ENCODE measurements at regions not wholly inside any gene's neighbourhood (a gene's known extent, or its start where the extent isn't known, plus 50 kb on each side); places are given as distances from the start of the nearest gene placed in this dataset.

DNA sequence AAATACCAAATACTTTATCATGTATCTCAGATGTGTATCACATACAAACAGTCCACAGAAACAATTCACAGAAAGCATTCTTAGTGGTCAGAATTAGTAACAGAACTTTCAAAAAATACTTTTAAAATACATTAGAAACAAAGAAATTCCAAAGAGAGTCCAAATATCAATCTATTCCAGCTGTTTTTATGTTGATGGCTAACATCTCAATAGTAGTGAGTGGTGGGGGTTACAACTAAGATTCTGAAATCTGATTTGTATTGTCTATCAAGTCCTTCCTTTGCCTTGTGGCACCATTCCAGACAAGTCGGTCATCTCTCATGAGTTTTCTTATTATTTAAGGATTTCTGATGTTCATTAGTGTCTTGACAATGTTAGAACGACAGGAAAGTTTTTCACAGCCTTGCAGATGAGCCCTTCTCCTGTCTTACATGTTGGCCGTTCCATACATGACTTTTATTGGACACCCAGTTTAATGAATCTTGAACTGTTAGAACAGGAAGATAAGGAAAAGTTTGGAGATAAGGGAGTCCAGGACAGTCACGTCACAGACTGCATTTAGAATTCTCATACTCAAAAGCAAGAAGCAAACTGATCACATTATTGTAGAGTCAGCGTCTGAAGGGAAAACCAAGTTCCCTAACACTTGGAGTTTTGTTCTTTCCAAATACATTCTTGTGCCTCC, 410.3 kb downstream of the PID1 start:
- no peak for DNase-seq

DNA sequence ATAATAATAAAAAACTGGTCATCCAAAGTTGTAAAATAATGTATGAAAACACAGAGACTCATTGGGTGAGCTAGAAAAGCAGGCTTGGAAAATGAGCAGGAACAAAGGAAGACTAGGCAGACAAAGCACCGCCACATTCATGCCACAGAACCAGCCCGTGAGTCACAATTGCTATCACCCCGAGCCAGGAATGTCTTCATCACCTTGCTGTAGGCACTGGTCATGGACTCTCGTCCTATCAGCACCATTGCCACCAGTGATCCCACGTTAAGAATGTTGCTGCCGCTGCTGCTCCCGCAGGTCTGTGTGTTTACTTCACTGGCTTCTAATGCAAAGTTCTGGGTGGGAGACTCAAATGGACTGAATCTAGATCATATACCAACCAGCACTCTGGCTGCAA, 417.9 kb downstream of the PID1 start:
- DNase-seq: no peak

DNA sequence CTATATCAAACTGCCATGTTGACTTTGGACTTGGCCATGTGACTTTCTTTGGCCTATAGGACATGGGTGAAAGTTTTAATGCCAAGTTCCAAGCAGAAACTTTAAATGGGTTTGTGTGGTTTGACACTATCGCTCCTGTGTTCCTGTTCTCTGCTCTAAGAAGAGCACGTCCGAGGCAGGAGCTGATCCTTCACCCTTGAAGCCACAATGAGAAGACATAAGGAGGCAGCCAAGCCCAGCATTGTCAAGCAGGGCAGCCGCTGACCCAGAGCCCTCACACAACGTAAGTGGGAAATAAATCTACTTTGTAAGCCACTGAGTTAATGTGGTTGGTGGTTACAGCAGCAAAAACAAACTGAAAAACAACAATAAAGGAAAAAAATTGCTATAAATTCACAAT, 422.4 kb downstream of the PID1 start:
- DNase-seq: no peak

DNA sequence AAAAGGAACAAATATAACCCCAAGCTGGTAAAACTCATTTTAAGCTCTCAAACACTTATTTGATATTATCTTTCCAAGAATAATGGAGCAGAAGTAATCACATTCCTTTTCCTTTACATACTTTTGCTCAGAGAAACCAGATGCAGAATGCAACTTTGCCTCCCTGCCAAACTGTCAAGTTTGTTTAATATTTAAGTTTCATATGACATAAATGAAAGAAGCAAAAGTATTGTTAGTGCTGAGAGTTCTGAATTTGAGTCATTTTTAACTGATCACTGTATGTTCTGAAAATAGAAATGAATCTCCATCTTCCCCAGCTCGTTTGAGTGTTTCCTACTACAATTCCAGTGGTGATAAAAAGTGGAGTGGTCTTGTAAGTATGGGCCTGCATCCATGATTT, 423.4 kb downstream of the PID1 start:
- DNase-seq: no peak

DNA sequence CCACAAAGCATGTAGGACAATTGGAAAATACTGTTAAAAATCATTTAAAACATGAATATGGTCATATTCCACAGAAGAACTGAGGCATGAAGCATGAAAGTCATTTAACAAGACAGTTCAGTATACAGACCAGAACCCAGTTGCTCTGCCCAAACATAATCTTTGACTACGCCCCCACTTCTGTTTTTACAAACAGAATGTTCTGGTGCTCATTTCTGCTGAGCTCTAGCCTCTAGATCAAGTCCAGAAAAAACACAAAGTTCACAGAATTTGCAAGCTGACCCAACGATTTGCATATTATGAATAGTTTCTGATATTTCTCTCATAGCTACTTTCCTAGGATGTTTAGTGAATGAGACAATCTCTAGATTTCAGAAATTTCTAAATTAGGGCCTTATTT, 424.9 kb downstream of the PID1 start:
- no peak for DNase-seq

DNA sequence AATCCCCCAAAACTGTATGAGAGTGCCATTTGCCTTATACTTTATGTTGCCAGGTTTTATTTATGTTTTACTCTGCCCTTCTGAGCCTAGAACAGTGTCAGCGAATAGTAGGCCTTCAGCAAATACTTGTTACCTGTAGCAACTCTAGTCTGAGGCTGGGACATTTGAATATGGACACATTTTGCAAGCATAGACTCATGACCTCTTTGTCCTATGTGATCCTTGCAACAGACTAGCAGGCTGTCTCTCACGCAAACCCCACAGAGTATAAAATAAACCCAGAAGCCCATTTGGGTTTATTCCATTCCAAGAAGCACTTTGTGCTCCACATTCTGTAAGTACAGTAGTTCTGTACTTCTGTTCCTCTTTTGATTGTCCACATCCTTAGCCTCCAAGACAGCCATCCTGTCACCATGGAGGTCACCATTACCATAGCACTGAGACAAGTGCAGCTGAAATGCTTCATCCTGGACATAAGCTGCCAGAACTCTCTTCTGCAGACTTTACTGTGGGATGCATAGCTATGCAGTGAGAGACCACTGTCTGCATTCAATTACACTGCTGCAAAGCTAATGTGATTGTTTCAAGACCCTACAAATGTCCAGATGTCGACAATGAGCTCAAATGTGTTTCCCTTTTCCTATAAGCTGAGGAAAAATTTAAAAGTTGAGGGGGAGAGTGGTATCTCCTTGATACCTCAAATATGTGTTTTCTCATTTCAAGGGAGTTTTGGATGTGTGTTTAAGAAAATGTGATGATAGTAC, 425.7 kb downstream of the PID1 start:
- no peak for DNase-seq

DNA sequence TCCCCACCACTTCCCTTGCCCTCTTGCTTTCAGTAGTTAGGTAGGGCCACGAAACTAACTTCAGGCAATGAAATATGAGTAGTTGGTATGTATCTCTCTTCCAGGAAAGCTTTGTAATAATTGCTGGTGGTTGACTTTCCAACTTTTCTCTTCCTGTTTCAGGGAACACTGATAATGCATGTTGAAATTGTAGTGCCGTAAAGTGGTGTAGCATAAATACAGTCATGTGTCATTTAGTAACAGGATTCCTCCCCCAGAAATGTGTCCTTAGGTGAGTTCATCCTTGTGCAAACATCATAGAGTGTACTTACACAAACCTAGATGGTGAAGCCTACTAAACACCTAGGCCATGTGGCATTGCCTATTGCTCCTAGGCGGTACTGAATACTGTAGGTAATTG, 429.2 kb downstream of the PID1 start:
- DNase-seq: no peak

DNA sequence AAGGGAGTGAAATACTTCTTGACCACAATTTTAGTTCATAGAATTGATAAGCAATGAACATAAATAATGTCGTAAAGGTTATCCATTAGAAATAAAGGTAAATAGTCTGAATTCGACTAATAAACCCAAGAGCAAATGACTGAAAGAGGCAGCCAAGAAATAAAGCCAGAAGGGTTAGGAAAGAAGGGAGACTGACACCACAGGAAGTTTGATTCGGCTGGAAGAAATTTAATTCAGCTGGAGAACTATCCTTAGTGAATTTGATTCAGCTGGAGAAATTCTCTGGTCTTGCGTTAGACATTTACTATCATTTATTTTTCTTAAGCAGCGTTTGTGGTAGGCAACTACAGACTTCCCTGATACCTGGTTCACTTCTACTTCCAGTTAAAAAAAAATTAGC, 429.6 kb downstream of the PID1 start:
- DNase-seq: no peak

DNA sequence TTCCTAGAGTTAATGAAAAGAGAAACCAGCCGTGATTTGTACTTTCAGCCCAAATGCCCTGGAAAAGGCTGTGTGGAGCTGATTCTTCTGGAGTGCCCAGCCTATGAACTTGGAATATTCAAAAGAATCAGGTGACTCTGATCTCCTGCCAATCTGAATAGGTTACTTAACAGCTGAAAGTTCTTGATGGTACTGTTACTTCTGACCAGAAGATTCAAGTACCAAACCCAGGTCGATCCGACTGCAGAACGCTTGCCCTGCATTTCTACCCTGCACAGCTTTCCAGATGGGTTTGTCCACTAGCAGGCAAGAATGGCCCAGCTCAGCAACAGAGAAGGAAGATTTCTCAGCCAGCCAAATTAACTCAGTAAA, 430.4 kb downstream of the PID1 start:
- DNase-seq: no peak

DNA sequence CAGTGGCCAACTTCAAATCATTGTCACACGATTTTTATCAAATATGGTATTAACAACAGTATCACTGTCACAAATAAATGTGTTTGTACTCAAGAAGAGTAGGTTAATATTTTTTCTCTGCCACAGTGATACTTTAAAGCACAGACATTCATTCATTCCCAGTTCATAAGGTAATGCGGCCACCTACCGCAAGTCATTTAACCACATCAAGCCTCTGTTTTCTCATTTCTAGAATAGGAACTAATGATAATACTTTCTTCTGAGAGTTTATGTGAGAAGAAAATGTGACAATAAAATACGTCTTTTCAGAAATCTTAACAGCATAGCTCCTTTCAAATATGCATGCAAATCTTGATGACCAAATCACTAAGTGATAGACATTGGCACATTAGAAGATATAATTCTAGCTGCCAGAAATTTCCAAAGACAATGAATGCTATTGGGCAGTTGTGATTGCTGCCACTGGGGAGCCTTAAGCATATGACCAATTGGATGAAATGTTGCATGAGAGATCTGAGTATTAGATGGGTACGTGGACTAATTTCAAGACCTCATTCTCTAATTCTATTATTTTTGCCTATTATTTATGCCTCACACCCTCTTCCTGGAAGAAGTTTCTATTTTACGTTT, 430.9 kb downstream of the PID1 start:
- DNase-seq: no peak

DNA sequence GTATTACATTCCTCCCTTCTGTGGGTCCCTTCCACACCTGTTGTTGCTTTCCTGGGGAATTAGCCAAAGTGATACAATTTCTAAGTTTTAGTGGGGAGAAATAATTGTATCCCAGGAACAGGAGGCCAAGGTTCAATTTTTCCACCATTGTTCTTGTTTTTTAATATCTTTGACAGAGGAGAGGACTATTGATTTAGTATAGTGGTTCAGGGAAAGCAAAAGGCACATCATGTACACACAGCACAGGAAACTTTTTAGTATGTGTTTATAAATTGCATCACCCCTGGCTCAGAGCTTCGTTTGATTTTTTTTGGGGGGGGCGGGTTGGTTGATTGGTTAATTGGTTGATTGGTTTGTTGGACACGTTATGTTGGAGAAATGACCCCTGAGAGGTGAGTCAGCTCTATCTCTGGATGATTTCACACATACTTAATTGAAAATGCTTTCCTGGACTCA, 431.6 kb downstream of the PID1 start:
- DNase-seq: no peak

DNA sequence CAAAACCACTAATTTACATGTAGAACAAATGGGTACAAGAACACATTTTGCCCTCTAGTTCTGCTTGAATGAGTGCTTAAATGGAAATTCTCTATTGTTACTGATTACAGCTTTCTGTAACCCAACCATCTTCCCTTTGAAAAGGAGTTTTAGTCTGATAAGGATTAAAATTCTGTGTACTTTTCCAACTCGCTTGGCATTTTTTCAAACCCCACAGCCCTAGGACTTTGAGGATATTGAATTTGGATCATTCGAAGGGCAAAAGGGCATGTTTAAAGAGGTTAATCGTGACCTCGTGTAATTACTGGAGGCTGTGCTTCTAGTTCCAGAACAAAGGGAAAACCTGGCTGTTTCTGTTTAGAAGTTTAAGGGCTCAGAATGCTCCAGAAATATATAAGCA, 432.3 kb downstream of the PID1 start:
- DNase-seq: no peak

DNA sequence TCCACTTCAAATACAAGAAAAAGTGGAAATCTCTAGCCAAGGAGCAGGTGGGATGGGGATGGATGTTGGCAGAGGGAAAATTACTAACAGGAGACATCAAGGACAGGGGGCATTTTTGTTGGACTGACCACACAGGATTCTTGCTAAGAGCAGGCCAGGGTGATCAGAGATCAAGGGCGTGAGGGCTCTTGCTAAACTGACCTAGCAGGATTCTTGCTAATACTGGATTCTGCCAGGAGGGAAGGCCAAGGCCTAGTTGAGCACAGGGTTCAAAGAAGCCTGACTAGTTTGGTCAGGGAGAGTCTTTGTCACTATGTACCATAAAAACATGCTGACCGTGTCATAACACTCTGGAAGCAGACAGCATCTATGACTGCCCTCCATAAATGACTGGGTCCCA, 442.7 kb downstream of the PID1 start:
- DNase-seq: no peak

DNA sequence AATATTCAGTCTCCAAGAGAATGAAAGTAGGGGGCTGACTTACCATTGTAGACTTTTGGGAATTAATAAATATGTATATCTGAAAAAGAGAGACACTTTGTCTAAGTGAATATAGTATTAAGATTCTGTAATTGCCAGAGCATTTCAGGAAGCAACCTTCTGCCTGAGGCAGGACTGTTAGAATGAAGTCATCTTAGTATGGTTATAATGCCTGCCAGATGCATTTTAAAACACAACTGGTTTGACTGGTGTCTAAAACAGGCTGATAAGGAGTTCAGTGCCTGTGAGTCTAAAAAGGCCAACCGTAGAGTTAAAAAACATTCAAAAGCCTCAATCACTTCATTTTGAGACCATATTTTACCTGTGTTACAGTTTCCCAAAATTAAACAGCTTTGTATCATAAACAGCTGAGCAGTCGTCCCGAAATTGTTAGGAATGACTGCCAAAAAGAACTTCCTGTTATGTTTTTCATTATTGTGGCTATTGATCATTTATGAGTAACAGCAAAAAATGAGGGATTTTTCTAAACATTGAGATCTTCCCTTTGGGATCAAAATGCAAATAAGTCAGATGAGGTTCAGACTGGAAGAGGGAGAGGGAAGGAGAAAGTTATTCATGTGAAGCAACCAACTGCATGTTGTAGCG, 443.9 kb downstream of the PID1 start:
- DNase-seq: no peak

DNA sequence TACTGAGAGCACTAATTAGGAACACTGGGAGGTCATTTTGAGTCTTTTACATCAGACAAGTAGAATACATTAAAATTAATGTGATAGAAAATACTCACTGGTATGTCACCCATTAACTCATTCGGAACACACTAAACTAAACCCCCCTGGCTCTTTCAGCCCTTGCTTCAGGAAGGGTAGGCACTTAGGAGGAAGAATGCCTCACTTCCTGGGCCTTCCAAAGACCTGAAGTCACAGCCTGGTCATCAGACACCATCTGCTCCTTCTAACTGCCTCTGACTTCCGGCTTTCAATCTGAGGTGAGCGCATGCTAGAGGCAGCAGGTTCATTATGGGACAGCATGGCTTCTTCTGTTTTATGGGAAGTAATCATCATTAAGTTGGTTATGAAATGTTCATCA, 451.4 kb downstream of the PID1 start:
- no peak for DNase-seq

DNA sequence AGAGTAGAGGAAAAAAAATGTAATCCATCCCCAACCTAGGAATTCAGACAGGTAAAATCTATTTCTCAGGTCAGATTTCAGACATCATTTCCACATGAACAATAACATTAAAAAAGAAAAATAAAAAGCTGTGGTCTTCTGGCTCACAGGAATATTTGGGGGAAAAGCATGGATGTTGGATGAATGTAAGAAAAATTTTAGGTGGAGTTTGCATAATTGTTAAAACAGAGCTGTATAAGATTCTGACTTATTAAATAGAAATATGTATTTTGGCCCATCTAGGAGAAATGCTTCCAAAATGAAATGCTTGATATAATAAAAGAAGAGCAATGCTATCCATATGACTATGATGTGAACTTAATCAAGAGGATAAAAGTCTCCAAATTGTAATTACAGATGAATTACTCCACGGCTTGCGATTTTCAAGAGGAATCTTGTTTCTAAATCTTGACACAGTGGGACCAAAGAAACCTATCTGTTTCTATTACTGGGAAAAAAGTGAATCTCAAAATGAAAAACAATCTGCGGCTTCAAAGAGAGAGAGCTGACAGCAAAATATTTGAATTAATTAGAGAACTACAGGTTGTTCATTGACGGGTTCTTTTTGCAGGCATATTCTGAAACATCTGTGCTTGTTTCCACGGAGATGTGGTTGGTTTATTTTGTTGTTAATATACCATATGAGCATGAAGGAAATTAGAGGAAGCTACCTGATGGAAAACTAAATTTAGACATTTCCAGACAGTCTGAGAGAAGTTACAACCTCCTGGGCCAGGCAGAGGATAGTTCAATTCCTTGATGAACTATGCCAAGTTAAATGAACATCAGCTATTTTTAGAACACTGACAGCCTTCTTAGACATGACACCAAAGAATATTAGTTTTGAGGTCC, 468.7 kb downstream of the PID1 start:
- DNase-seq: no peak

DNA sequence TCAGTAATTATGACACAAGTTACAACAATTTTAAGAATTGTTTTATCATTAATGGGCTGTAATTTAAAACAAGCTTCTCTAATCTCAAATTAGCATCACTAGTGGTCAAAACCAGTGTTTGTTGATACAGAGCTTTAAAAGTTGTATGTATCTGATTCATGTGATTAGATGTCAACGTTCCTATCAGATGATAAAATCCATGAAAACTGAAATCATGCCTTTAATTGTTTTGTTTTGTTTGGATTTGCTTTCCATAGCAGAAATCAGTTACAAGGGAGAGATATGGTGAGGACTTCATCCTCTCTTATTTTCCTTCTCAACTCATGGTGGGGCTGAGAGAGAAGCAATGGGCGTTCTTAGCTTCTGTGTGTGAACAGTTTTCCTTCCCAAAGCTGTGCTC, 469.6 kb downstream of the PID1 start:
- no peak for DNase-seq

DNA sequence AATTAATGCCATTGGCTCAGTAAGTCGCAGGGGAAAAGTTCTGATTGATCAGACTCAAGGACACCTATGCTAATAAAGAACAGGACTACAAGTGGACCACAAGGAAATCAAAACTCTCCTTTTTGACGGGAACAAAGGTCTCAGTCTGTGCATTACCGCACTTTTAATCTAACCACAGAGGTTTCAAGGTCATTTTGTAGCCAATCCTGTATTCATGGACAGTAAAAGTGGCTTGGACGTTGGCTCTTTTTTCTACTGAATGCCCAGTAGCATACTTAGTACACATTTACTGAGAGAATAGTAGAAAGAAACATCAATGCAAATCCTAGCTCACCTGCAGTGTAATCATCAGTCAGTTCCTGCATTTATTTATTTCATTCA, 471.9 kb downstream of the PID1 start:
- no peak for DNase-seq

DNA sequence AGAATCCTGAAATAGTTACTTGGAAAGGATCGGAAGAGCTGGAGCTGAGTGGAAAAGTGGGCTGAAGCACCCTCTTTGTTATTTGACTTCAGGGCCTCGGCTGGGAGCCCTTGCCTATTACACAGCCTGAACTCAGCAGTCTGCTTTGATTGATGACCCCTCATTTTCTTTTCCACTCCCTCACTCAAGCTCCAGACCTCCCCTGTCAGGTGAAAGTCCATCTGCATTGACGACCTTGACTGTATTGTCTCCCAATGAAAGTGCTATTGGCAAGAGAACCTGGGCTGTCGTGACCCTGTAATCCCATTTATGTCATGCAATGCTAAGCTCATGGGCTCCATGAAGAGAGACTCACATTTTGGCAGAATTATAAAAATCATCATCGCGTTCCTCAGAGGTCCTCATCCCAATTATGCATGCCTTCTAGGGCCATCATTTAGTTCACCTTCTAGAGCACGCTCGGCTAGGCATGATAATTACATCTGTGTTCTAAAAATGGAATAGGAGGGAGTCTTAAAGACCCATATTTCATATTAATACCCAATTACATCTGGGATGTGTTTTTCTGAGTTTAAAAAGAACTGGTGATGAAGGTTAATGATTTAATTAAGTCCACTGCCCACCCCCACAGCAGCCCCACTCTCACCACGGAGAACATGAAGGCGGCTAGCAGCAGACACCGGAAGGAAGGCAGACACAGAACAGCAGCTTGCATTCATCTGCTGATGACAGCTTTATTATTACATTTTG, 472.5 kb downstream of the PID1 start:
- DNase-seq: no peak

DNA sequence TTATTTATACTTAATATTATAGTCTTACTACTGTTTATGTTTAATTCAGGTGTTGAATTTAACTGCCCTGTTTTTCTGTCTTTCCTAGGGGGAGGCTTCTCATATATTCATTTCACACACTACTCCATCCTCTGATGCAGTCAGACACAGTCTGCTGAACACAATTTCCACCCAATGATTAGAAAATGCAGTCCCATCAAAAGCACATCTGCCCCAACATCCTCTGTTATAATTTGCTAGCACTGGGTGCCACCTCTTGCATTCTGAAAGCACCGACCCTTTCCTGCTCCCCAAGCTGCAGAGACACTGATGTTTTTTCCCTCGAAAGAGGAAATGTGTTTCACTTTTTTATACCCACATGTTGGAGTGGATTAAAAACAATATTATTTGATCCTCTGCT, 474.7 kb downstream of the PID1 start:
- DNase-seq: no peak

DNA sequence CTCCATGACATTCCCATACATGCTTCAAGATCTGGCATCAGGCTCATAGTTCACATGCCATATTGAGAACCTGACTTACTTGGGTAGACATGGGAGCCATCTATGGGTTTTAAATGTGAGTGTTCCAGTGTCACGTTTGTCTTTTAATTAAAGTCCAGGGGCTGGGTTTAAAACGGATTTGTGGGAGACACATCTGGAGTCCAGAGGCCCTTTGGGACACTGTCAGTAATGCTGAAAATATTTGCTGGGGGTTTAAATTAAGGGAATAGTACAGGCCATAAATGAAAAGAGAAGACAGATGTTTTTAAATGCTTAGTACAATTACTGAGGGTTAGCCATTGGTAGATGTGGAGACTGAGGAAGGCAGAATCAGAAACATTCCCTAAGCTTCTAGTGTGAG, 478.0 kb downstream of the PID1 start:
- DNase-seq: no peak

DNA sequence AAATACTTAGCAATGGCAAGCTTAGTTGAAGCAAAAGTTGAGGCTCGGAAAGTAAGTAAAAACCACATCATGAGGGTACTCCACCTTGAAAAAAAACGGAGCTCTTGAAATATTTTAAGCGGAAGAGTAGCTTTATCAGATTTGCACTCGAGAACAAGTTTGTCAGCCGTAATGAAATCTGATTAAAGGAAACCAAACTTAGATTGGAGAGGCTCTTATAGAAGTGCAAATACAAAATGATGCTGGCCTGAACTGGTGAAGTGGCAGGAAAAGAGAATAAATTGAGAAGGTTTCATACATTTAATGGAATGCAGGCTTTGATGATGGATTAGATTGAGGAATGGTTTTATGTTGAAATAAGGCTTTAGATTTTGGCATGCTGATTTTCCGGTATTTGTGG, 484.2 kb downstream of the PID1 start:
- DNase-seq: no peak

Data from NCI-H524 treated with DMSO at 0.1 percent for 48 hours (cell line).